ENCODE measurements at regions not wholly inside any gene's neighbourhood (a gene's known extent, or its start where the extent isn't known, plus 50 kb on each side); places are given as distances from the start of the nearest gene placed in this dataset.

GRCh38 chr20:10806539-10806938, 132.7 kb upstream of the JAG1 start:
- Histone ChIP-seq H3K27ac (peak overlapping the region in 8 of 10 donors; percentile 20 to 81 (median 58)), H3K9me3 (no peaks in the 10 kb centered on the region), H3K4me3 (no peak overlapping the region), H3K4me1 (peaks cover 0 to 27% (median 18%) of the 10 kb centered on the region in 9 donors), H3K36me3 (no peaks in the 10 kb centered on the region), H3K27me3 (no peaks in the 10 kb centered on the region)
- no peak for TF ChIP-seq CTCF (IDR thresholded peaks at IDR 0.05)
- DNase-seq (peak in 1 of 2 donors; percentile 31), ATAC-seq (peak in 7 of 8 donors; percentile 56 to 85 (median 69))
- WGBS, 2 donors = 22 to 44% methylated on average over 3 of the region's 3 CpGs
- intact Hi-C loops (cut with DNase I) = loop anchor here in 3 of 10 donors (2.0 to 10.0 kb wide), 3 partner anchors 50 to 132 kb away; partner anchors contain the start of gene JAG1 (in 1 of the 3)

GRCh38 chr20:10807013-10807412, 133.2 kb upstream of the JAG1 start:
- DNase-seq (no peak), ATAC-seq (no peak)
- H3K27me3 ChIP-seq = no peaks in the 10 kb centered on the region
- H3K36me3 ChIP-seq = no peaks in the 10 kb centered on the region
- no peak for TF ChIP-seq CTCF (IDR thresholded peaks at IDR 0.05)
- no peak overlapping the region for H3K4me3 ChIP-seq
- no peaks in the 10 kb centered on the region for H3K9me3 ChIP-seq
- intact Hi-C loops (cut with DNase I) = loop anchor here in 3 of 10 donors (2.0 to 10.0 kb wide), 3 partner anchors 50 to 132 kb away; partner anchors contain the start of gene JAG1 (in 1 of the 3)
- H3K4me1 ChIP-seq = peaks cover 0 to 27% (median 18%) of the 10 kb centered on the region in 9 donors
- 64 to 77% methylated on average over 1 of the region's 1 CpG for WGBS, 2 donors
- H3K27ac ChIP-seq = peak overlapping the region in 1 of 10 donors; percentile 81

- WGBS, 2 donors = 93% methylated on average over 10 of the region's 10 CpGs
- intact Hi-C loops (cut with DNase I) = no loop called here
- Histone ChIP-seq H3K36me3 (no peaks in the 10 kb centered on the region), H3K9me3 (no peaks in the 10 kb centered on the region), H3K27ac (no peak overlapping the region), H3K4me1 (no peaks in the 10 kb centered on the region), H3K27me3 (no peaks in the 10 kb centered on the region), H3K4me3 (no peak overlapping the region)
- no peak for ATAC-seq
- TF ChIP-seq CTCF (IDR thresholded peaks at IDR 0.05) = no peak
- DNase-seq = no peak
These were observed 139.0 kb upstream of the JAG1 start for GRCh38 chr20:10812759-10813327.

- intact Hi-C loops (cut with DNase I) = no loop called here
- H3K4me3 ChIP-seq = no peak overlapping the region
- TF ChIP-seq CTCF (IDR thresholded peaks at IDR 0.05) = no peak
- 67 to 75% methylated on average over 3 of the region's 3 CpGs for WGBS, 2 donors
- no peaks in the 10 kb centered on the region for H3K4me1 ChIP-seq
- DNase-seq (no peak), ATAC-seq (no peak)
- peaks cover 0 to 14% (median 0%) of the 10 kb centered on the region in 11 donors for H3K9me3 ChIP-seq
- no peaks in the 10 kb centered on the region for H3K27me3 ChIP-seq
- H3K36me3 ChIP-seq = no peaks in the 10 kb centered on the region
- no peak overlapping the region for H3K27ac ChIP-seq
These were observed 149.8 kb upstream of the JAG1 start for GRCh38 chr20:10823585-10823984.
